GM23338 (cell line): ENCODE measurements at regions not wholly inside any gene's neighbourhood (a gene's known extent, or its start where the extent isn't known, plus 50 kb on each side); places are given as distances from the start of the nearest gene placed in this dataset.

Source experiments
- ATAC-seq: fragments of 200-7000 bp; cut with Tn5 transposase; 3 replicates; pipeline ENCODE4 v1.9.1; 2020
- DNase-seq: peaks from one replicate; pipeline ENCODE4 v3.0.0-alpha.2; 2015; ENCODE audit warnings: low spot score
- H2AFZ ChIP-seq: fragments of 200-600 bp; sonication (generic); 2 replicates; pipeline ENCODE4 v1.8.0; 2016; ENCODE audit warnings: antibody characterized with exemption, mild to moderate bottlenecking, moderate library complexity
- H3F3A ChIP-seq: fragments of 200-600 bp; sonication (generic); replicated peaks from 2 replicates; pipeline ENCODE4 v1.8.0; 2017; ENCODE audit warnings: antibody characterized with exemption, mixed run types, low read depth
- H3K27ac ChIP-seq: fragments of 200-600 bp; sonication (generic); 2 replicates; pipeline ENCODE4 v1.6.1; 2016; ENCODE audit warnings: low read depth
- H3K27me3 ChIP-seq: fragments of 200-600 bp; sonication (generic); 2 replicates; pipeline ENCODE4 v1.8.0; 2016; ENCODE audit warnings: mild to moderate bottlenecking, mixed run types, moderate library complexity; ENCODE audit not compliant: insufficient read depth
- H3K36me3 ChIP-seq: fragments of 200-600 bp; sonication (generic); 2 replicates; pipeline ENCODE4 v1.8.0; 2016; ENCODE audit warnings: mild to moderate bottlenecking; ENCODE audit not compliant: insufficient read depth
- H3K4me1 ChIP-seq: fragments of 200-600 bp; sonication (generic); 2 replicates; pipeline ENCODE4 v1.8.0; 2016; ENCODE audit warnings: mild to moderate bottlenecking, moderate library complexity; ENCODE audit not compliant: insufficient read depth
- H3K4me2 ChIP-seq: fragments of 200-600 bp; sonication (generic); 2 replicates; pipeline ENCODE4 v1.7.1; 2017; ENCODE audit warnings: mixed run types
- H3K4me3 ChIP-seq: fragments of 200-600 bp; sonication (generic); 2 replicates; pipeline ENCODE4 v1.6.1; 2016; ENCODE audit warnings: mixed run types
- H3K79me2 ChIP-seq: fragments of 200-600 bp; sonication (generic); replicated peaks from 2 replicates; pipeline ENCODE4 v1.8.0; 2017; ENCODE audit warnings: mild to moderate bottlenecking; ENCODE audit not compliant: insufficient read depth
- H3K9me2 ChIP-seq: fragments of 200-600 bp; sonication (generic); 2 replicates; pipeline ENCODE4 v1.8.0; 2017; ENCODE audit not compliant: insufficient read depth
- H4K20me1 ChIP-seq: fragments of 200-600 bp; sonication (generic); replicated peaks from 2 replicates; pipeline ENCODE4 v1.8.0; 2017; ENCODE audit warnings: mild to moderate bottlenecking; ENCODE audit not compliant: insufficient read depth
- H3K27ac Mint-ChIP-seq: 2 replicates; pipeline ENCODE4 v1.8.0; 2020; ENCODE audit warnings: inconsistent platforms, mild to moderate bottlenecking, moderate library complexity, mixed read lengths
- H3K27me3 Mint-ChIP-seq: 3 replicates; pipeline ENCODE4 v1.8.0; 2022; ENCODE audit warnings: low read depth, mild to moderate bottlenecking, moderate library complexity, mixed read lengths, inconsistent platforms; ENCODE audit not compliant: insufficient read depth, poor library complexity
- H3K36me3 Mint-ChIP-seq: 3 replicates; pipeline ENCODE4 v1.8.0; 2021; ENCODE audit warnings: low read depth, mild to moderate bottlenecking, inconsistent platforms, moderate library complexity, mixed read lengths
- H3K4me1 Mint-ChIP-seq: 3 replicates; pipeline ENCODE4 v1.8.0; 2020; ENCODE audit warnings: mild to moderate bottlenecking, inconsistent platforms, mixed read lengths
- H3K4me3 Mint-ChIP-seq: 3 replicates; pipeline ENCODE4 v1.8.0; 2021; ENCODE audit warnings: moderate library complexity, mild to moderate bottlenecking, inconsistent platforms, mixed read lengths
- H3K9me3 Mint-ChIP-seq: 3 replicates; pipeline ENCODE4 v1.8.0; 2020; ENCODE audit warnings: moderate library complexity, mild to moderate bottlenecking, inconsistent platforms, mixed read lengths
- CREB1 ChIP-seq: fragments of 250-450 bp; sonication (Bioruptor Pico); IDR thresholded peaks from 2 replicates; pipeline ENCODE4 v1.5.0; 2020; ENCODE audit warnings: low read depth, mild to moderate bottlenecking, moderate library complexity
- ETS1 ChIP-seq: IDR thresholded peaks from 2 replicates; pipeline ENCODE4 v1.6.1; 2016; ENCODE audit warnings: antibody characterized with exemption
- EZH2phosphoT487 ChIP-seq: fragments of 200-600 bp; sonication (generic); IDR thresholded peaks from one replicate; pipeline ENCODE4 v1.8.1; 2018; ENCODE audit warnings: antibody characterized with exemption; ENCODE audit not compliant: unreplicated experiment
- STAT1 ChIP-seq: IDR thresholded peaks from one replicate; pipeline ENCODE4 v1.6.1; 2016; ENCODE audit warnings: antibody characterized with exemption; ENCODE audit not compliant: unreplicated experiment
- ZNF331 ChIP-seq: fragments of 250-450 bp; sonication (Bioruptor Pico); IDR thresholded peaks from 2 replicates; pipeline ENCODE4 v1.5.0; 2020; ENCODE audit warnings: low read depth, mild to moderate bottlenecking, moderate library complexity
- ZNF462 ChIP-seq: fragments of 250-450 bp; sonication (Bioruptor Pico); IDR thresholded peaks from 2 replicates; pipeline ENCODE4 v1.5.0; 2020; ENCODE audit warnings: mild to moderate bottlenecking, moderate library complexity
- TF ChIP-seq, protein P1 (sequence below), 2 experiments: fragments of 200-600 bp in 1 of 2; sonication (generic) in 1 of 2; conservative IDR thresholded peaks; 2 replicates each; pipeline versions ENCODE4 v1.5.1 to v1.6.1; 2016 to 2017; ENCODE audit warnings: antibody characterized with exemption in 2 of 2, low read depth in 2 of 2, mild to moderate bottlenecking in 2 of 2, moderate library complexity in 1 of 2

- no peak overlapping the region for H3K27ac Mint-ChIP-seq
- ATAC-seq (no peak), DNase-seq (no peak)
Observed at GRCh38 chr6:55643861-55644260, 64.9 kb upstream of the HMGCLL1 start.

GRCh38 chr6:55642366-55642765 lies 63.4 kb upstream of the HMGCLL1 start:
- H3K9me2 ChIP-seq: no peaks in the 10 kb centered on the region; the same call in 1 of the 2 replicates
- H3K4me2 ChIP-seq: no peak overlapping the region
- Mint-ChIP-seq H3K36me3 (no peaks in the 10 kb centered on the region; the same call in 2 of the 3 replicates), H3K4me1 (no peaks in the 10 kb centered on the region), H3K27me3 (no peaks in the 10 kb centered on the region), H3K9me3 (0 out of 3 replicates have a peak, but pooled peaks cover 2% of the 10 kb centered on the region), H3K4me3 (no peak overlapping the region), H3K27ac (no peak overlapping the region)
- no peak overlapping the region for H3K27ac ChIP-seq
- no peaks in the 10 kb centered on the region for H3K27me3 ChIP-seq
- H3K4me3 ChIP-seq: no peak overlapping the region
- no peaks in the 10 kb centered on the region for H3K36me3 ChIP-seq
- no peaks in the 10 kb centered on the region for H3K4me1 ChIP-seq
- DNase-seq: no peak
- H3K79me2 ChIP-seq: no peaks in the 10 kb centered on the region
- H3F3A ChIP-seq: no peaks in the 10 kb centered on the region
- H4K20me1 ChIP-seq: no peaks in the 10 kb centered on the region
- H2AFZ ChIP-seq: no peak overlapping the region
- ATAC-seq: no peak
- TF ChIP-seq STAT1: no peak
- no peak for TF ChIP-seq ZNF462 (CRISPR knock-in tag)
- TF ChIP-seq CREB1 (CRISPR knock-in tag): no peak

More at GRCh38 chr6:55643861-55644260, 64.9 kb upstream of the HMGCLL1 start:
- H3K27me3 Mint-ChIP-seq: no peaks in the 10 kb centered on the region
- 0 out of 3 replicates have a peak, but pooled peaks cover 2% of the 10 kb centered on the region for H3K9me3 Mint-ChIP-seq
- Histone ChIP-seq H3K27ac (no peak overlapping the region), H3K27me3 (no peaks in the 10 kb centered on the region), H3F3A (no peaks in the 10 kb centered on the region), H3K4me1 (no peaks in the 10 kb centered on the region), H3K79me2 (no peaks in the 10 kb centered on the region), H4K20me1 (no peaks in the 10 kb centered on the region), H2AFZ (no peak overlapping the region), H3K4me2 (no peak overlapping the region), H3K9me2 (no peaks in the 10 kb centered on the region; the same call in 1 of the 2 replicates), H3K36me3 (no peaks in the 10 kb centered on the region), H3K4me3 (no peak overlapping the region)
- H3K4me3 Mint-ChIP-seq: no peak overlapping the region
- no peak for TF ChIP-seq ZNF331
- no peak for TF ChIP-seq STAT1
- TF ChIP-seq ETS1: no peak
- no peak for TF ChIP-seq CREB1 (CRISPR knock-in tag)
- TF ChIP-seq, protein P1, sequence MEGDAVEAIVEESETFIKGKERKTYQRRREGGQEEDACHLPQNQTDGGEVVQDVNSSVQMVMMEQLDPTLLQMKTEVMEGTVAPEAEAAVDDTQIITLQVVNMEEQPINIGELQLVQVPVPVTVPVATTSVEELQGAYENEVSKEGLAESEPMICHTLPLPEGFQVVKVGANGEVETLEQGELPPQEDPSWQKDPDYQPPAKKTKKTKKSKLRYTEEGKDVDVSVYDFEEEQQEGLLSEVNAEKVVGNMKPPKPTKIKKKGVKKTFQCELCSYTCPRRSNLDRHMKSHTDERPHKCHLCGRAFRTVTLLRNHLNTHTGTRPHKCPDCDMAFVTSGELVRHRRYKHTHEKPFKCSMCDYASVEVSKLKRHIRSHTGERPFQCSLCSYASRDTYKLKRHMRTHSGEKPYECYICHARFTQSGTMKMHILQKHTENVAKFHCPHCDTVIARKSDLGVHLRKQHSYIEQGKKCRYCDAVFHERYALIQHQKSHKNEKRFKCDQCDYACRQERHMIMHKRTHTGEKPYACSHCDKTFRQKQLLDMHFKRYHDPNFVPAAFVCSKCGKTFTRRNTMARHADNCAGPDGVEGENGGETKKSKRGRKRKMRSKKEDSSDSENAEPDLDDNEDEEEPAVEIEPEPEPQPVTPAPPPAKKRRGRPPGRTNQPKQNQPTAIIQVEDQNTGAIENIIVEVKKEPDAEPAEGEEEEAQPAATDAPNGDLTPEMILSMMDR (conservative IDR thresholded peaks at IDR 0.05; ENCODE audit: low read depth in 2 of 2): no peak
- TF ChIP-seq EZH2phosphoT487: no peak
- H3K36me3 Mint-ChIP-seq: no peaks in the 10 kb centered on the region; the same call in 2 of the 3 replicates
- H3K4me1 Mint-ChIP-seq: no peaks in the 10 kb centered on the region; the same call in 2 of the 3 replicates
